HS-27A (cell line): ENCODE measurements at regions not wholly inside any gene's neighbourhood (a gene's known extent, or its start where the extent isn't known, plus 50 kb on each side); places are given as distances from the start of the nearest gene placed in this dataset.
A peak's percentile ranks its signal among the peaks of the same experiment; 100 is the strongest.

ENCODE experiments used
- DNase-seq: peaks from one replicate; pipeline ENCODE4 v3.0.0-alpha.2; 2012; ENCODE audit warnings: low read depth, missing footprints

- DNase-seq: no peak
Measured at GRCh38 chr11:109804911-109805310, 288.3 kb upstream of the ZC3H12C start.

- no peak for DNase-seq
Measured at GRCh38 chr11:109806205-109806604, 287.0 kb upstream of the ZC3H12C start.

GRCh38 chr11:109808569-109808968, 284.6 kb upstream of the ZC3H12C start:
- no peak for DNase-seq

GRCh38 chr11:109814824-109815223, 278.4 kb upstream of the ZC3H12C start:
- no peak for DNase-seq

GRCh38 chr11:109815500-109816150, 277.6 kb upstream of the ZC3H12C start:
- DNase-seq: no peak

- DNase-seq: no peak
Measured at GRCh38 chr11:109818290-109818689, 274.9 kb upstream of the ZC3H12C start.

GRCh38 chr11:109819410-109819809, 273.8 kb upstream of the ZC3H12C start:
- DNase-seq: no peak

GRCh38 chr11:109821511-109821910, 271.7 kb upstream of the ZC3H12C start:
- DNase-seq: no peak

GRCh38 chr11:109822436-109823102, 270.6 kb upstream of the ZC3H12C start:
- DNase-seq: no peak

GRCh38 chr11:109828387-109828786, 264.8 kb upstream of the ZC3H12C start:
- no peak for DNase-seq

- no peak for DNase-seq
Measured at GRCh38 chr11:109838026-109838425, 255.2 kb upstream of the ZC3H12C start.

- DNase-seq: no peak
Measured at GRCh38 chr11:109845437-109845836, 247.8 kb upstream of the ZC3H12C start.

- DNase-seq: no peak
Measured at GRCh38 chr11:109847621-109848020, 245.6 kb upstream of the ZC3H12C start.

GRCh38 chr11:109849051-109849450, 244.1 kb upstream of the ZC3H12C start:
- DNase-seq: no peak

GRCh38 chr11:109849946-109850345, 243.2 kb upstream of the ZC3H12C start:
- no peak for DNase-seq

GRCh38 chr11:109851780-109852390, 241.3 kb upstream of the ZC3H12C start:
- no peak for DNase-seq

GRCh38 chr11:109853156-109853776, 239.9 kb upstream of the ZC3H12C start:
- peak; percentile 20 for DNase-seq

GRCh38 chr11:109854731-109855130, 238.5 kb upstream of the ZC3H12C start:
- no peak for DNase-seq

GRCh38 chr11:109856928-109857327, 236.3 kb upstream of the ZC3H12C start:
- no peak for DNase-seq

- no peak for DNase-seq
Measured at GRCh38 chr11:109857637-109858036, 235.6 kb upstream of the ZC3H12C start.

- DNase-seq: no peak
Measured at GRCh38 chr11:109858152-109858551, 235.0 kb upstream of the ZC3H12C start.

- no peak for DNase-seq
Measured at GRCh38 chr11:109859045-109859724, 234.0 kb upstream of the ZC3H12C start.
